ENCODE measurements at regions not wholly inside any gene's neighbourhood (a gene's known extent, or its start where the extent isn't known, plus 50 kb on each side); places are given as distances from the start of the nearest gene placed in this dataset.

- DNase-seq = no peak
These were observed 65.1 kb downstream of the SLC4A3 start for GRCh38 chr2:219692521-219692920.

GRCh38 chr2:219695145-219695709 lies 67.8 kb downstream of the SLC4A3 start:
- no peak for DNase-seq

DNA sequence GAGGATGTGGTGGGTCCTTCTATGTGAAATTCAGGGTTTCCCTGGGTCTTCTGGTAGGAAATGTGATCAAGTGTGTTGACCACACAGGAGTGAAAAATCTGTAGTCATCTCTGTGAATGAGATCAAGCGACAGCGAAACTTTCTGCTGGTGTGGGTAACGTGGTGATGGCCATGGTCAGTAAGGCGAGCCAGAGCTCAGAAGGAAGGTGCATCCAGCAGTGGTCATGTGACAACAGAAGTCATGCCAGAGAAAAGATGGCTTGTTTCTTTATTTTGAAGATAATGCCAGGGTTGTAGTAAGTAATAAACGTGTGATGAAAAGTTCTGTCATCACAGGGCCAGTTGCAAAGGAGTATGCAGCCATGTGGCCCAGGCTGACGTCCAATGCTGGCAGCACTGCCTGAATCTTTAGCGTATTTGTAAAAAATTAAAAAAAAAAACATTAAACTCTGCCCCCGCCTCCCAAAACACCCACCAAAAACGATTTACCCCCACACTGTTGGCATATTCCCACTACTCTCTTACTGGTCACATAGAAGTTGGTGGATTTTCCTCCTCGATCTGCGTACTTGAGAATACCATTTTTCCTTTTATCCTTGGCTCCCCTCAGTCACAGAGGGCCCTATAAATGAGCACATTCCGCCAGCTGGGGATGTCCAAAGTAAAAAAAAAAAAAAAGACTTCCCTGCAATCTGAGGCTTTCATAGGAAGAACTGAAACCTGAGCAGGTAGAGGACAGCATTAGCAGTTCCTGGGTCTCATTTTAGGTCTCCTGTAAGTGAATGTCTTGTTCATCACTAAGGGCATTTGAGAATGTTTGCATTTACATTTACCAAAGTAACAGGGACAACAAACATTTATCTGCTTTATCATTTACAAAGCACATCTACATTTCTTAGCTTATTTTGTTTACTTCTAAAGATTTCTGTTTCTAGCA lies 70.6 kb downstream of the SLC4A3 start:
- DNase-seq = no peak

- DNase-seq = no peak
These were observed 71.5 kb downstream of the SLC4A3 start for GRCh38 chr2:219698748-219699439.

GRCh38 chr2:219699440-219699821 lies 72.0 kb downstream of the SLC4A3 start:
- DNase-seq = no peak

GRCh38 chr2:219701847-219702634 lies 74.6 kb downstream of the SLC4A3 start:
- no peak for DNase-seq

DNA sequence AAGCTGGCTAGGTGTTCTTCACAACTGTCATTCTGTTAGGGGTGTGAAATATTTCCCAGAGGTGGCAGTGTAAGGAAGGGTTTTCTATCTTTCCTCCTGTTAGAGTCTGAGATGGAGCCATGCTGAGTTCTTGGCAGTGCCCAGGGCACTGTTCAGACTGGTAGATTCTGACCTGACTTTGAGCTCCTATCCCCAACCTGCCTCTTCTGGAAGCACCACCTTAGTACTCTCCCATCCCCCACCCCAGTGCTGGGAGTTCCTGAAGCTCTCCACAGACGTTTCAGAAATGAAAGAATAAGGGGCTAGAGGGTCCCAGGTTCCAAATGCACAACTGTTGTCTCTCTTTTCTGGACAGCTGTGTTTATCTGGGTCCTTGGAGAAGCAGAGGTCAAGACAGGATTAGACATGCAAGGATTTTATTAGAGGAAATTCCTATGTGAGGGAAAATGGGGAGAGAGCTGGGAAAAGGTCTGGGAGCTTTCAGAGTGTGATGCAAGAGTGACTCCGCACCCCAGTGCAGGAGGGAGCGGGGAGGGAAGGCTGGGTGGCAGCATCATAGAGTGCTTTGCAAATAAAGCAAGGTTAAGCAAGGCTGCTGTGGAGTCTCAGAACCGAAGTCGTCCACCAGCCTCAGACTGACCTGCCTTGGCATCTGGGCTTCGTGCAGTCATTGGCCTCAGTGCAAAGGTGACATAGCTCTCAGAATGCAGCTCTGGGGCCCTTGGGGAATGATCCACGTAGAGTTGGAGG lies 75.5 kb downstream of the SLC4A3 start:
- no peak for DNase-seq

- no peak for DNase-seq
These were observed 77.4 kb downstream of the SLC4A3 start for GRCh38 chr2:219704878-219705277.

DNA sequence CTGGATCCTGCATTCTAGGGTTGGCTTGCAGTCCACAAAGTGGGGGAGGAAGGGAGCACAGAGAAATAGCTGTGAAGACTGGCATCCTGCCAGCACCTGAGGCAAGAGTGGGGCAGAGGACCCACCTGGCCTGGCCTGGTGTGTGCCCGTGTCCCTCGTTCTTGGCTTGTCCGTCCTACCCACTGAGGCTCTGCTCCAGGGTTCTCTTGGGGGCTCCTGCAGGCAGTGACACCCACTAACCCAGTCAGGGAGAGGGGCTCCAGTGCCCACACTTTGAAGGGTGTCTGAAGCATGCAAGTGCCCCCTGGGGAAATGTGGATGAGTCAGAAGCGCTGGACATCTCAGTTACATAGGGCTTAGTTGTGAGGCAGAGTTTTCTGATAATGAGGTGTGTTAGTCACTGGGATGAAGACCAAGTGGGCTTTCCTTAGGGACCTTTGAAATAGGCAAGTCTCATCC lies 79.4 kb downstream of the SLC4A3 start:
- no peak for DNase-seq

DNA sequence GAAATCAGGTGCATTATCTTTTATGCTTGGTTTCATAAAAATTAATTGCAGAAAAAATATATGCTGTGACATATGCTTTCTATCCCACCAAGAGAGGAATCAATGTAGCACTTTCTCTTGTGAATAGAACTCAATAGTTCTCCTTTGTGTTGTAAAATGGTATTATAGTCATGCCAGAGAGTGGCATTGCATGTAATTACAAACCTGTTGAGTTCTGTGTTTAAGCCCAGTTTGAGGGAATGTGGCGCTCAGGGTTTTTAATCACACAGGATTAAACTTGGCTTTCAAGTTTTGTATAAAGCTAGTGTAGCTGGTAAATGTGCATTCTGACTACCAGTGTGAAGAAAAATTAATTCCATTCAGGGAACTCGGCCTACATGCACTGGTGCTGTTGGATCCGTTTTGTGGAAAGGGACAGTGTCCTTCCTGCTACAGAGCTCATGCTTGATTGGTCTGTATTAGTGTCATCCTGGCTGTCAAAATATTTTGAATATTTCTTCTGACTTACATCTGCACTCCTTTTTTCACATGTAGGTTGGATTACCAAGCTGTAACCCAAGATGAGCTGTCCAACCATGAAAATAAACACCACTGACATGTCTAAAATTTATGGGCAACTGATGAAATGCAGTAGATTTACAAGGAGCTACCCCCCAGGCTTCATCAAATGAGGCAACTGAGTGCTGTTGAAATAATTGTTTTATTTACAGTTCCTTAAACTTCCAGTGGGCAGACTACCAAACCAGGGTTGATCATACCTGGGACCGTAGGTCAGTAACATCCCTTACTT lies 80.3 kb downstream of the SLC4A3 start:
- DNase-seq = no peak

GRCh38 chr2:219709331-219709761 lies 81.9 kb downstream of the SLC4A3 start:
- no peak for DNase-seq

- DNase-seq = no peak
These were observed 85.7 kb downstream of the SLC4A3 start for GRCh38 chr2:219713110-219713509.

DNA sequence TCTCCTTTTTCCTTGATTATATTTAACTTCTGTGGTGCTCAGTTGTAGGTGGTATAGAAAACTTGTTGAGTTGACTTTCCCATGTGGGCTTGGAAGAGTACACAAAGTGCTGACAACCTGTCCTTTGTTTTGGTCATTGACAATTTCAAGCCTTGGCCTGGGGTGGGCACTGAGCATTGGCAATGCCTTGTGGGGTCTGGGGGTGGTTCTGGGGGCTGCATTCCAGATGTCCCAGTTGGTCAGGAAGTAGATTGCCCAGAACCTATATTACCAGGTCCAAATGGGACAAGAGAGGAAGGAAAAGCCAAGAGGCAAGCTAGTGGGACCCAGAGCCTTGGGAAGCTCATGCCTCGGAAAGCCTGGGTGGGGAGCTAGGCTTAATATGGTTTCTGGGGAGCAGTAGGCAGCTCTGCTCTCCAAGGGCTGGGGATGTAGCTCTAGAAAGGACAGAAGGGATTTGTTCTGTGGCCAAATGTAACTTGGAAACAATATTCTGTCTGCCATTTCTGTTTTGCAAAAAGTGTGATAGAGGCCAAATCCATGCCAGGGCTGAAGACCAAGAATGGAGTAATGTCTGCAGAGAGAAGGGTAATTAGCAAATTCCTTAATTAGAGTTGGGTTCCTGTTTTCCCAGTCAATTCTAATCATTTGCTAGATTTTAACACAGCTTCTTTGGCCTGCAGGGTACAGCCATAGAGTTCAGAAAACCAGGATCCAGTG lies 87.4 kb downstream of the SLC4A3 start:
- no peak for DNase-seq

DNA sequence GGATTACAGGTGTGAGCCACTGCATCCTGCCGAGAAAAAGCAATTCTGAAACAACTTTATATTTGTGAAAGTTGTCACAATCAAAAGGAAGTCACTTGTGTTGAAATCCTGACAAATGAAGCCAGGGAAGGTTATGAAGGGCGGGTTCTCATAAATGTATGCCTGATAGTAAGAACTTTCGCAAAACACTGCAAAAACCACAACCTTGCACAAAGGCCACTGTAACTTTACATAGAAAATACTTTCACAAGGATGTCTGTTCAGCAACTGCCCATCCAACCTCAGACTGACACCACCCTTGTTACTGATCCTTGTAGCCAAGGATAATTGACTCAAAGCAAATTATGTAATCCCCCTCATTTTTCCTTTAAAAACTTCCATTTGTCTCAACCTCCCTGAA lies 90.6 kb downstream of the SLC4A3 start:
- DNase-seq = no peak

DNA sequence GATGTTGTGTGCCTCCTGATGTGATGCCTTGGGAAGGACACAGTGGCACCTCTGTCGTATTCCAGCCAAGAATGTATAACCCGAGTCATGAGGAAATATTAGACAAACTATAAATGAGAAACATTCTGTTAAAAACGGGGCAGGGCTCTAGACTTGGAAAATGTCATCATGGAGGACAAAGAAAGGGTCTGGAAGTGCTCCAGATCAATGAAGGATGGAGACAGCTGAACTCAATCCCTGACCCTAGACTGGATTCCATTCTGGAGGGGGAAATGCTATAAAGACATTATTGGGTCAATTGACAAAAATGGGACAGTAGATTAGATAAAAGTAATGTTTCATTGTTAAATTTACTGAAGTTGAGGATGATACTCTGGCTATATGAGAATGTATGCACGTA lies 92.1 kb downstream of the SLC4A3 start:
- DNase-seq = no peak

DNA sequence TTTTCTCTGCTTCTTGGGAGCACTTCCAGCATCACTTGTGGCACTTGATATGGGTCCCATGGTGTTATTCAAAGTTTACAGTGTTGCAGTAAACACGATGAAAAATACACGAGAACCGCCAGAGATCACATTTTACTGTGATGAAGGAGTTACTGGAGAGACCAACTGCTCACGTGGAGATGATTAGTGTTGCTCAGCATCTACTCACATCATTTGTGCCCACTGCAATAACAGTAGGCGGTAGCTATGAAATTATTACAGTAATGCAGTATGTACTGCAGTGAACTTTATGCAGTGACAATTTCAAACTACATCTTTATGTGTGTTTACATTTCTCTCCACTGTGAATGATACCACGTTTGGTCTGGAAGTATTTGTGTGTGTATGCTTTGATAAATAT lies 93.5 kb downstream of the SLC4A3 start:
- no peak for DNase-seq

DNA sequence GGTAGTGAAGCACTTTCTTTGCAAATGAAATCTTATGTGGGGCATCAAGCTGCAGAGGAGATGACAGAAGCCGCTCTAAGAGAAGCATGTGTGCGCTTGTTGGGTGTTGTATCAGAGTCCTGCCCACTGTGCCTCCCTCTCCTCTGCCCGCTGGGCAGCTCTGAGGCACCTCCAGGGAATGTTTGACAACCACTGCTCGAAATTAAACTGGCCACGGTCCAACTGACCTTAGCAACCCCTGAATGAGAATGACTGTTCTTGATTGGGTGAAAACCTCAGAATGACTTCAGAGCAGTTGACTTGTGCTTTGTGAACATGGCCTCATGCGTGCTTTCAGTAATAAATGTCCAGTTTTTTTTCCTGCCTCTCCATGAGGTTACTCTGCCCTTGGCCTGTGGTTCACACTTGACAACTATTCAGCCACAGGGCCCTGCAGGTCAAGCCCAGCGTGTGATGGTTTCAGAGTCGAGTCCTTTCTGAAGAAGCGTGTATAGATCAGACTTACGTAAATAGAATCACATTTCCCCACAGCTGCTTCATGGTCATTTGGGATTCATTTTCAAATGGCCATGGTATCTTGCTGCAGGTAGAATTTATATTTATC lies 94.9 kb downstream of the SLC4A3 start:
- DNase-seq = no peak

DNA sequence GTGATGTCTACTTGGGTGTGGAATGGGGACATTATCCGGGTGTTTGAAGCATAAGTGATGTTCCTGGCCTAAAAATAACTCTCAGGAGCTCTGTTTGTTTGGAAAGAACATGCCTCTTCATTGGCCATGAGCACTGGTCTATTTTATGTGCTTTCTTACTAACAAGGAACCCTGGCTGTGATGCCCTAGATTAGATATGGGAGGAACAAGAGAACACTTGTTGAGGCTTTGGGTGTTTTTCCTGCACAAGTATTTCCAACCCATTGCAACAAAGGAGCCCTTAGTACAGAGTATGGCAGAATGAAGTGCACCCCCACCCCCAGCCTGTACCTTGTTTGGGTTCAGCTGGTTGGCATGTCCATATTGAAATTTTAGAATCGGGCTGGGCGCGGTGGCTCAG lies 95.9 kb downstream of the SLC4A3 start:
- no peak for DNase-seq

GRCh38 chr2:219724628-219725027 lies 97.2 kb downstream of the SLC4A3 start:
- DNase-seq = no peak

GRCh38 chr2:219726916-219727315 lies 99.5 kb downstream of the SLC4A3 start:
- no peak for DNase-seq
